ENCODE measurements at regions not wholly inside any gene's neighbourhood (a gene's known extent, or its start where the extent isn't known, plus 50 kb on each side); places are given as distances from the start of the nearest gene placed in this dataset.

- TF ChIP-seq WRNIP1 (IDR thresholded peaks at IDR 0.05; ENCODE audit: borderline replicate concordance, low read depth, low read length) = no peak
- no peak for TF ChIP-seq STAT1 (conservative IDR thresholded peaks at IDR 0.05)
- TF ChIP-seq TAF1 (IDR thresholded peaks at IDR 0.05; ENCODE audit: borderline replicate concordance, low read depth, low read length) = no peak
- no peak for TF ChIP-seq PBX3 (IDR thresholded peaks at IDR 0.05; ENCODE audit: insufficient replicate concordance, low read depth, low read length)
- no peak for TF ChIP-seq IKZF1 (conservative IDR thresholded peaks at IDR 0.05)
Measured at GRCh38 chr14:86774916-86775315, 1218.1 kb downstream of the GALC start (continued).

GRCh38 chr14:86772075-86772474 lies 1220.9 kb downstream of the GALC start:
- ATAC-seq (no peak), DNase-seq (ENCODE audit: low read depth, low spot score) (no peak), FAIRE-seq (no peak)
- Histone ChIP-seq H4K20me1 (ENCODE audit: control insufficient read depth, insufficient read depth) (no peaks in the 10 kb centered on the region), H3K27ac (ENCODE audit: control insufficient read depth, insufficient read depth) (no peak overlapping the region), H2AFZ (ENCODE audit: control insufficient read depth, low read depth, low read length) (no peak overlapping the region), H3K4me3 (no peak overlapping the region), H3K36me3 (ENCODE audit: control insufficient read depth in 2 of 2, insufficient read depth in 2 of 2, low read length in 1 of 2) (no peaks in the 10 kb centered on the region), H3K4me1 (ENCODE audit: control insufficient read depth, insufficient read depth, low read length) (no peaks in the 10 kb centered on the region), H3K27me3 (replicated peaks in 1 of 2; ENCODE audit: control insufficient read depth in 2 of 2, insufficient read depth in 2 of 2, low read length in 1 of 2) (no peaks in the 10 kb centered on the region), H3K9me3 (replicated peaks; ENCODE audit: control insufficient read depth, insufficient read depth, low read length) (no peaks in the 10 kb centered on the region), H3K4me2 (ENCODE audit: control insufficient read depth, insufficient read depth) (no peak overlapping the region), H3K9ac (ENCODE audit: control insufficient read depth, insufficient read depth, low read length) (no peak overlapping the region), H3K79me2 (ENCODE audit: control insufficient read depth, insufficient read depth, low read length) (no peaks in the 10 kb centered on the region)
- in situ Hi-C loops (cut with MboI) = no loop called here
- WGBS (ENCODE audit: insufficient coverage, insufficient replicate concordance, low lambda C conversion rate, missing lambda C conversion rate) = 0% methylated on average over 1 of the region's 1 CpG
- SMC1A ChIA-PET (ENCODE audit: uncharacterized antibody, unreplicated experiment) = interaction anchor here (1.0 kb wide), 1 partner anchor 14 kb away, joined by 3 read pairs; no protein-coding TSS in a partner anchor
- RAD21 ChIA-PET (ENCODE audit: unreplicated experiment) = interaction anchor here (0.9 to 1.1 kb wide), 2 partner anchors 8 to 12 kb away, joined by 3 read pairs; no protein-coding TSS in a partner anchor
- POLR2A ChIA-PET = no interaction called here
- intact Hi-C loops (cut with micrococcal nuclease; ENCODE audit: unreplicated experiment) = no loop called here
- BruUV-seq (replicated peaks) = no TSS peak
- CTCF ChIA-PET = interaction anchor here (1.1 kb wide), 1 partner anchor 15 kb away, joined by 3 read pairs; no protein-coding TSS in a partner anchor
- no peak for TF ChIP-seq SUPT20H (IDR thresholded peaks at IDR 0.05; ENCODE audit: borderline replicate concordance, control insufficient read depth, low read depth, low read length)
- TF ChIP-seq NBN (IDR thresholded peaks at IDR 0.05) = no peak
- no peak for TF ChIP-seq DPF2 (IDR thresholded peaks at IDR 0.05)
- TF ChIP-seq SUZ12 (IDR thresholded peaks at IDR 0.05; ENCODE audit: unreplicated experiment) = no peak
- no peak for TF ChIP-seq EGR1 (IDR thresholded peaks at IDR 0.05; ENCODE audit: borderline replicate concordance in 1 of 2, low read depth in 2 of 2, low read length in 2 of 2)
- TF ChIP-seq NFIC (IDR thresholded peaks at IDR 0.05; ENCODE audit: low read depth, low read length) = no peak
- TF ChIP-seq STAT3 (IDR thresholded peaks at IDR 0.05; ENCODE audit: low read depth, low read length) = no peak
- no peak for TF ChIP-seq RUNX3 (IDR thresholded peaks at IDR 0.05; ENCODE audit: low read length)
- TF ChIP-seq IRF5 (IDR thresholded peaks at IDR 0.05; ENCODE audit: borderline replicate concordance) = no peak
- TF ChIP-seq BCLAF1 (IDR thresholded peaks at IDR 0.05) = no peak
- TF ChIP-seq SPI1 (IDR thresholded peaks at IDR 0.05; ENCODE audit: borderline replicate concordance, insufficient read depth, low read depth, low read length) = no peak
- TF ChIP-seq ZZZ3 (IDR thresholded peaks at IDR 0.05; ENCODE audit: control insufficient read depth, insufficient read length, low read depth) = no peak
- no peak for TF ChIP-seq IRF3 (IDR thresholded peaks at IDR 0.05)
